ENCODE measurements at regions not wholly inside any gene's neighbourhood (a gene's known extent, or its start where the extent isn't known, plus 50 kb on each side); places are given as distances from the start of the nearest gene placed in this dataset.
"Not testable (repeated sequence)": the region's sequence is repeated elsewhere in the genome, so short reads cannot be mapped to it uniquely, and the experiment has no call there.

DNA sequence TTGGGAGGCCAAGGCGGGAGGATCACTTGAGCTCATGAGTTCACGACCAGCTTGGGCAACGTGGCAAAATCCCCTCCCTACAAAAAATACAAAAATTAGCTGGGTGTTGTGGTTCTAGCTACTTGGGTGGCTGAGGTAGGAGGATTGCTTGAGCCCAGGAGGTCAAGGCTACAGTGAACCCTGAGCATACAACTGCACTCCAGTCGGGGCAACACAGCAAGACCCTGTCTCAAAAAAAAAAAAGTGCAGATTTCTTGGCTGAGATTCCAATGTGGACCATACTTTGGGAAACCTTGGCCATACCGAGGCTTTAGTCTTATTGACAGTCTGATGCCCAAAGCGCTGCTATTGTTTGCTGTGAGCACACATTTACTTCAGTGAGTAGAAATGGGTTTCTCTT, 113.6 kb upstream of the CLINT1 start:
- DNase-seq, result no peak
- Mint-ChIP-seq H3K4me3 (no peak overlapping the region), H3K4me1 (no peaks in the 10 kb centered on the region), H3K9me3 (no peaks in the 10 kb centered on the region), H3K27ac (no peak overlapping the region), H3K27me3 (peaks cover 3 to 17% (median 16%) of the 10 kb centered on the region in 3 donors), H3K36me3 (no peaks in the 10 kb centered on the region)
- ATAC-seq (ENCODE audit: low read depth in 2 of 2), result no peak

DNA sequence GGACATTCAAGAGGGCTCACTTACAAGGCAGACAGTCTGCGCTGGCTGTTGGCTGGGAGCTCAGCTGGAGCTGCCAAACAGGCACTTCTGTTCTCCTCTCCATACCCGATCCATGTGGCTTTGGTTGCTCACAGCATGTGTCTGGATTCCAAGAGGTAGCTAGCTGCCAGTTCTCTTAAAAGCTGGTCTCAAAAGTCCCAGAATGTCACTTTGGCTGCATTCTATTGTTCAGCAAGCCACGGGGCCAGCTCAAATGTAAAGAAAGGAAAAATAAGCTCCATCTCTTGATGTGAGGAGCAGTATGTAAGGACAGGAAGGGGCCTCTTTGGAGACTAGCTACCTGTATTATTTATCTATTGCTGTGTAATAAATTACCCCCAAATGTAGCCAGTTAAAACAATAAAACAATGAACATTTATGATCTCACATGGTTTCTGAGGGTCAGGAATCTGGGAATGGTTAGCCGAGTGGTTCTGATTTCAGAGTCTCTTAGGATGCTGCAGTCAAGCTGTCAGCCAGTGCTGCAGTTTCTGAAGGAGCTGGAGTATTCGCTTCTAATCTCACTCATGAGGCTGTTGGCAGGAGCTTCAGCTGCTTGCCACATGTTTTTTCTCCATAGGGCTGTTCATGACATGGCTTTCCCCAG, 112.7 kb upstream of the CLINT1 start:
- no peaks in the 10 kb centered on the region for H3K9me3 Mint-ChIP-seq
- H3K4me1 Mint-ChIP-seq, result no peaks in the 10 kb centered on the region
- ATAC-seq (ENCODE audit: low read depth in 2 of 2) (no peak), DNase-seq (no peak)
- H3K4me3 Mint-ChIP-seq, result no peak overlapping the region
- H3K27ac Mint-ChIP-seq, result no peak overlapping the region
- no peaks in the 10 kb centered on the region for H3K36me3 Mint-ChIP-seq
- H3K27me3 Mint-ChIP-seq, result peaks cover 3 to 17% (median 16%) of the 10 kb centered on the region in 3 donors

GRCh38 chr5:157968570-157968969, 109.6 kb upstream of the CLINT1 start:
- not testable (repeated sequence) for H3K36me3 Mint-ChIP-seq; H3K4me3 Mint-ChIP-seq; H3K9me3 Mint-ChIP-seq; H3K4me1 Mint-ChIP-seq; H3K27me3 Mint-ChIP-seq; ATAC-seq (ENCODE audit: low read depth in 2 of 2); DNase-seq
- H3K27ac Mint-ChIP-seq, result peak overlapping the region in 1 of 6 donors; percentile 23

DNA sequence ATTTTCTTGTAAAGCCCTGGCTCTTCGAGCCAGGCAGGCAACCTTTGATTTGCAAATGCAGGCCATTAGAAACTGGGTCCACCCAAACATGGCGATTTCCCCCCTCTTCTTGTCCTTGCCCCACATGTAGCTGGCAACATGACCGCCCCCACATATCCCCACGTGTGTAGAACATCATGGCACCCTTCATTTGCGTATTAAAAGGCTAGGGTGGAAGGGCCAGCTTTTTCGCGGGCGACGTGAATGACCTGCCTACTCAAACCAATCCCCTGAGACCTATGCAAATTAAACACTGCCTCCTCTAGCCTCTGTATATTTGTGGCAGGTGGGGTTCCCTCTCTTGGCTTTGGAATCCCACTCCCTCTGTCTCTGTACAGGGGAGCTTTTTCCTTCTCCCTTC, 107.0 kb upstream of the CLINT1 start:
- Mint-ChIP-seq H3K27me3 (no peaks in the 10 kb centered on the region), H3K36me3 (no peaks in the 10 kb centered on the region), H3K27ac (peak overlapping the region in 2 of 6 donors; percentile 26 to 66), H3K9me3 (no peaks in the 10 kb centered on the region), H3K4me3 (no peak overlapping the region), H3K4me1 (no peaks in the 10 kb centered on the region)
- DNase-seq, result no peak
- ATAC-seq (ENCODE audit: low read depth in 2 of 2), result no peak

DNA sequence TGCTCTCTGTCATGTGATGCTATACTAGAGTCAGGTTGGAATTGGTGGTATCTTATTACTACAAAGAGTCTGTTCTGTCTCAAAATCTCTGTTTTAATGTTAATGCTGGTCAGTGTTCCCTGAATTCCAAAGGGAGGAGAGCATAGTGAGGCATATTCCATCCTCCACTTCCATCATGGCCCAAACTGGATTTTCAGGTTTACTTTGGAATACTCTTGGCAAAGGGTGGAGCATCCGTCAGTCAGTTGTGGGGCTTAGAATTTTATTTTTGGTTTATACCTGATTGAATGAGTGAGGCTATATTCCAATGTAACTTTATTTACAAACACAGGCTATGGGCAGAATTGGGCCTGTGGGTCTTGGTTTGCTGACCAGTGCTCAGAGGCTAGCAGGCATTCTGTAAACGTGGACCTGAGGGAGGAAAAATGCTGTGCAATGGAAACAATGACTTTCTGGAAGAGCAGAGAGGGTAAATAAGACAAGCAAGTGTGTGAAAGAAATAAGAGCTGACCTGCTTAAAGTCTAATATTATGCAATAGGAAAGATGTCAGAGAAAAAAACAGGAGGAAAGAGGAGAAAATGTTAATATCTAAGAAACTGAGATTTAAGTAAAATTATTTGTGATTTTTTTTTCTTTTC, 106.2 kb upstream of the CLINT1 start:
- Mint-ChIP-seq H3K9me3 (no peaks in the 10 kb centered on the region), H3K36me3 (no peaks in the 10 kb centered on the region), H3K27me3 (no peaks in the 10 kb centered on the region), H3K27ac (peak overlapping the region in 1 of 6 donors; percentile 3), H3K4me3 (no peak overlapping the region), H3K4me1 (no peaks in the 10 kb centered on the region)
- ATAC-seq (ENCODE audit: low read depth in 2 of 2) (no peak), DNase-seq (no peak)

- H3K4me1 Mint-ChIP-seq, result no peaks in the 10 kb centered on the region
Observed at GRCh38 chr5:157963761-157964160, 104.8 kb upstream of the CLINT1 start.

DNA sequence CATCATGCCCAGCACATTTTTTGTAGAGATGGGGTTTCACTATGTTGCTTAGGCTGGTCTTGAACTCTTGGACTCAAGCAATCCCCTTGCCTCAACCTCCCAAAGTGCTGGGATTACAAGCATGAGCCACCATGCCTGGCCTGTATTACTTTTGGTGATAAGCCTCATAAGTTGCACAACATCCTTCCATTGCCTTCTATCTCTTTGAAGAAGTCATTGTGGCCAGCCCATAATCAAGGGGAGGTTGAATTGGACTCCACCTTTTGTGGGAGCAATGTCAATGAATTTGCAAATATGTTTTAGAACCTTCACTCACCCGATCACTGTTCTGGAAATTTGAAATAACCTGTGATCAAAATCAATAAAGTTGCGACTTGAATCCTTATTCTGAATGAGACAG, 104.3 kb upstream of the CLINT1 start:
- H3K27ac Mint-ChIP-seq, result peak overlapping the region in 1 of 6 donors; percentile 44
- ATAC-seq (ENCODE audit: low read depth in 2 of 2) (no peak), DNase-seq (no peak)
- no peaks in the 10 kb centered on the region for H3K27me3 Mint-ChIP-seq
- H3K36me3 Mint-ChIP-seq, result no peaks in the 10 kb centered on the region
- peaks cover 0 to 4% (median 0%) of the 10 kb centered on the region in 7 donors for H3K9me3 Mint-ChIP-seq
- H3K4me3 Mint-ChIP-seq, result no peak overlapping the region
- H3K4me1 Mint-ChIP-seq, result no peaks in the 10 kb centered on the region

More at GRCh38 chr5:157963761-157964160, 104.8 kb upstream of the CLINT1 start:
- H3K27me3 Mint-ChIP-seq, result no peaks in the 10 kb centered on the region
- H3K4me3 Mint-ChIP-seq, result no peak overlapping the region
- no peak overlapping the region for H3K27ac Mint-ChIP-seq
- peaks cover 0 to 2% (median 0%) of the 10 kb centered on the region in 7 donors for H3K9me3 Mint-ChIP-seq
- no peaks in the 10 kb centered on the region for H3K36me3 Mint-ChIP-seq
- ATAC-seq (ENCODE audit: low read depth in 2 of 2) (no peak), DNase-seq (no peak)

- not testable (repeated sequence) for H3K9me3 Mint-ChIP-seq; H3K36me3 Mint-ChIP-seq; ATAC-seq (ENCODE audit: low read depth in 2 of 2); H3K27ac Mint-ChIP-seq; H3K4me1 Mint-ChIP-seq; H3K27me3 Mint-ChIP-seq; DNase-seq; H3K4me3 Mint-ChIP-seq
Observed at GRCh38 chr5:157962686-157963085, 103.7 kb upstream of the CLINT1 start.

- Mint-ChIP-seq H3K27me3 (peaks cover 0 to 6% (median 1%) of the 10 kb centered on the region in 3 donors), H3K27ac (no peak overlapping the region), H3K4me1 (no peaks in the 10 kb centered on the region), H3K9me3 (peaks cover 0 to 8% (median 1%) of the 10 kb centered on the region in 7 donors), H3K4me3 (no peak overlapping the region), H3K36me3 (no peaks in the 10 kb centered on the region)
- ATAC-seq (ENCODE audit: low read depth in 2 of 2), result no peak
- no peak for DNase-seq
Observed at GRCh38 chr5:157961896-157962590, 103.1 kb upstream of the CLINT1 start.

GRCh38 chr5:157961176-157961575, 102.2 kb upstream of the CLINT1 start:
- H3K27me3 Mint-ChIP-seq, result peaks cover 0 to 6% (median 6%) of the 10 kb centered on the region in 3 donors
- H3K4me1 Mint-ChIP-seq, result no peaks in the 10 kb centered on the region
- ATAC-seq (ENCODE audit: low read depth in 2 of 2) (no peak), DNase-seq (no peak)
- H3K4me3 Mint-ChIP-seq, result no peak overlapping the region
- H3K9me3 Mint-ChIP-seq, result peaks cover 0 to 8% (median 1%) of the 10 kb centered on the region in 7 donors
- H3K36me3 Mint-ChIP-seq, result no peaks in the 10 kb centered on the region
- peak overlapping the region in 1 of 6 donors; percentile 40 for H3K27ac Mint-ChIP-seq

GRCh38 chr5:157959370-157959769, 100.4 kb upstream of the CLINT1 start:
- H3K27ac Mint-ChIP-seq, result no peak overlapping the region
- peaks cover 0 to 11% (median 6%) of the 10 kb centered on the region in 3 donors for H3K27me3 Mint-ChIP-seq
- ATAC-seq (ENCODE audit: low read depth in 2 of 2) (no peak), DNase-seq (no peak)
- no peaks in the 10 kb centered on the region for H3K4me1 Mint-ChIP-seq
- H3K4me3 Mint-ChIP-seq, result no peak overlapping the region
- H3K9me3 Mint-ChIP-seq, result peaks cover 0 to 8% (median 1%) of the 10 kb centered on the region in 7 donors
- no peaks in the 10 kb centered on the region for H3K36me3 Mint-ChIP-seq

DNA sequence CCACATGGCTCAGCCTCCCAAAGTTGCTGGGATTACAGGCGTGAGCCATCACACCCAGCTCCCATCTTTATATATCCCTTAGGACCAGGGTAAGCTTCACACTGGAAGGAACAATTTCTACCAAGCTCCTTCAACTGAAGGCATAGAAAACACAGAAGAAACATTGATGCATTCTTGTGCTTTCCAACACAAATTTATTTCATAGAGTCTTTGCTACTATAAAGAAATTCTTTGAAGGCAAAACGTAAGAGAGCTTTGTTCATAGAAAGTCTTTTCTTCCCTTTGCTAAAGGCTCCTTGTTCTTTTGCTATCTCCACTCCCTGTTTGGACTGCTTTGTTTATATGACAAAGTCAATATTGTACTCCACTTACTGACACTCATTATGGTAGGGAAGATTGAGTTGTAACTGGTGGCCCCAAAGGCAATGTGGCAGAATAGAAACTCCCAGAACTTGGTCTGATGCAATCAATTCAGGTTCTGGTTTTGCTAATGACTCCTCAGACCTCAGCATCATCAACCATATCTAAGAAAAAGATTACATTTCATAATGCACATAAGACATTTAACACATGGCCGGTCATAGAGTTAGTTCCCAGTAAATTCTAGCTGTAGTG, 97.4 kb upstream of the CLINT1 start:
- no peak for ATAC-seq (ENCODE audit: low read depth in 2 of 2)
- Mint-ChIP-seq H3K4me3 (no peak overlapping the region), H3K27me3 (peaks cover 3 to 20% (median 15%) of the 10 kb centered on the region in 3 donors), H3K36me3 (no peaks in the 10 kb centered on the region), H3K27ac (no peak overlapping the region), H3K4me1 (no peaks in the 10 kb centered on the region), H3K9me3 (peaks cover 0 to 8% (median 1%) of the 10 kb centered on the region in 7 donors)
- DNase-seq, result no peak

- peaks cover 3 to 20% (median 15%) of the 10 kb centered on the region in 3 donors for H3K27me3 Mint-ChIP-seq
- H3K9me3 Mint-ChIP-seq, result peaks cover 0 to 8% (median 1%) of the 10 kb centered on the region in 7 donors
Observed at GRCh38 chr5:157955541-157956172, 96.7 kb upstream of the CLINT1 start.

More at GRCh38 chr5:157955541-157956172, 96.7 kb upstream of the CLINT1 start:
- H3K36me3 Mint-ChIP-seq, result no peaks in the 10 kb centered on the region
- no peak overlapping the region for H3K4me3 Mint-ChIP-seq
- H3K4me1 Mint-ChIP-seq, result no peaks in the 10 kb centered on the region
- ATAC-seq (ENCODE audit: low read depth in 2 of 2), result no peak
- no peak for DNase-seq
- H3K27ac Mint-ChIP-seq, result no peak overlapping the region
